ENCODE measurements at regions not wholly inside any gene's neighbourhood (a gene's known extent, or its start where the extent isn't known, plus 50 kb on each side); places are given as distances from the start of the nearest gene placed in this dataset.

DNA sequence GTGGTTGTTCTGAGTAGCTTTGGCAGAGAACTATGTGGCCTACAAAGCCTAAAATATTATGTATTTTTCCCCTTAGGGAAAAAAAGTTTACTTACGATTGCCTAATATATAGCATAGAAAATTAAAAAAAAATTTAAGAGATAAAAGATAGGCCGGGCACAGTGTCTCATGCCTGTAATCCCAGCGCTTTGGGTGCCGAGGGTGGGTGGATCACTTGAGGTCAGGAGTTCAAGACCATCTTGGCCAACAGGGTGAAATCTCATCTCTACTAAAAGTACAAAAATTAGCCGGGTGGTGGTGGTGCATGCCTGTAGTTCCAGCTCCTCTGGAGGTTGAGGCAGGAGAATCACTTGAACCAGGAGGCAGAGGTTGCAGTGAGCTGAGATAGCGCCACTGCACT is 439.2 kb upstream of the KLF6 start:
- no peak for TF ChIP-seq POLR2A (IDR thresholded peaks at IDR 0.05)
- TF ChIP-seq, protein P1, sequence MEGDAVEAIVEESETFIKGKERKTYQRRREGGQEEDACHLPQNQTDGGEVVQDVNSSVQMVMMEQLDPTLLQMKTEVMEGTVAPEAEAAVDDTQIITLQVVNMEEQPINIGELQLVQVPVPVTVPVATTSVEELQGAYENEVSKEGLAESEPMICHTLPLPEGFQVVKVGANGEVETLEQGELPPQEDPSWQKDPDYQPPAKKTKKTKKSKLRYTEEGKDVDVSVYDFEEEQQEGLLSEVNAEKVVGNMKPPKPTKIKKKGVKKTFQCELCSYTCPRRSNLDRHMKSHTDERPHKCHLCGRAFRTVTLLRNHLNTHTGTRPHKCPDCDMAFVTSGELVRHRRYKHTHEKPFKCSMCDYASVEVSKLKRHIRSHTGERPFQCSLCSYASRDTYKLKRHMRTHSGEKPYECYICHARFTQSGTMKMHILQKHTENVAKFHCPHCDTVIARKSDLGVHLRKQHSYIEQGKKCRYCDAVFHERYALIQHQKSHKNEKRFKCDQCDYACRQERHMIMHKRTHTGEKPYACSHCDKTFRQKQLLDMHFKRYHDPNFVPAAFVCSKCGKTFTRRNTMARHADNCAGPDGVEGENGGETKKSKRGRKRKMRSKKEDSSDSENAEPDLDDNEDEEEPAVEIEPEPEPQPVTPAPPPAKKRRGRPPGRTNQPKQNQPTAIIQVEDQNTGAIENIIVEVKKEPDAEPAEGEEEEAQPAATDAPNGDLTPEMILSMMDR (IDR thresholded peaks at IDR 0.05 in 4 of 5, conservative IDR thresholded peaks at IDR 0.05 in 1 of 5), result no peak
